ENCODE measurements at regions not wholly inside any gene's neighbourhood (a gene's known extent, or its start where the extent isn't known, plus 50 kb on each side); places are given as distances from the start of the nearest gene placed in this dataset.

DNA sequence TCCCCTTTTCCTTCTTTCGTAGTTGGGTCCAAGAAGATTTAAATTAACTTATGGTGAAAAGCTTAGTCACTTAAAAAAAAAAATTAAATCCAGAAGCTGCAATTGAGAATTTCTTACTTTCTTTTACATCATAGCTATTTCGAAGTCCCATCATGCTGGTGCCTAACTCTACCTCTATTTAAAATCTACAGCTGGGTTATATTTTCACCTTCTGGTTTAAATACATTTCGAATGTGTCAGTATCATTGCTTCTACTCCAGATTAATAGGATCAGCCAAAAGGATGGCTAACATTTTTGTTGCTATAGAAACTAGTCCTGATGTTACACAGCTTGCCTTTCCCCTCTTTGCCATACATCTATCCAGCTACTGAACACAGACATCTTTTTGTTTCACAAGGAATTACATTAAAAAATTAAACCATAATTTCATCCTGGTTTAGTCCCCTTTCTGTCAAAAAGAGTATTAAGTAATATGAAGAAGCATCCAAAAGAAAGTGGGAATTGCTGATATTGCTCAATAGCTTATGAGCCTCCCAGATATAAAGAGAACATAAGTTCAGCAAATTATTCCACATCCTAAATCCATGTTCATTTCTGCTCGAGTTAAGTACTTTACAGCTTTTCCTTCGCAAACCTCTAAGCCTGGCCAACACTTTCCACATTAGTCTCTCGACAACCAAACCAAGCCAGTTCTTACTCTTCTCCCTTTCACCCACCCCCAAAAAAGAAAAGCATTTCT lies 396.7 kb upstream of the DAB1 start:
- DNase-seq (ENCODE audit: low spot score): no peak

DNA sequence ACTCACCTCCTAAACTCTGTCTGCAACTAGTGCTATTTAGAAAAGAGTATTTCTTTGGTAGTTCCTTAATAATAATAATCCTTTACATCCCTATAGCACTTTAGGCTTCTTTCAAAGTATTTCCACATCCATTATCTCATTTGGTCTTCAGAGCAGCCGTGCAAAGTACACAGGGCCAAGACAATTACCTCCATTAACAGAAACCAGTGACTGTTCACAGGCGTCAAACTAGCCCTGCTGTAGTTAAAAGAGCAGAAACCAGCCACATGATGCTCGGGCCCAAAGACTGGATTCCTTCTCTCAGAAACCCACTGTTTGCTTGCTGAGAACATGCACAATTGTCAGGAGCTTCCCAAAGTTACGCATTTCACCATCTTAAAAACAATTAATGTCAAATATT lies 396.0 kb upstream of the DAB1 start:
- DNase-seq (ENCODE audit: low spot score): no peak

DNA sequence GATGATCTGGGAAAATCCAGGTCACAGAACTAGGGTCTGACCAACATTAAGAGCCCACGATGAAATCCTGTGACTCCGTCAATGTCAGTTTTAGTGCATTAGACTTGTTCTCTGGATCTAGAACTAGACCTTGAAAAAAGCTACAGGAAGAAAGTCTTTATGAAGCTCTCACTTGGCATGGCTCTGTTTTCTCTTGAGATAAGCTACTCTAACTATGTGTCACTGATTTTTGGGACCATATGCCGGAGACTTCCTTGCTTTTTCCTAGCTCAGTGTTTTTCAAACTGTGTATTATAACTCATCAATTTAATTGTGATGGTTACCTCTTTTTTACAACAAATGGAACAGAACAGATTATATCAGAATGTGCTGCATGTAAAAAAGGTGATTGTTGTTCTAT lies 379.7 kb upstream of the DAB1 start:
- no peak for DNase-seq (ENCODE audit: low spot score)

DNA sequence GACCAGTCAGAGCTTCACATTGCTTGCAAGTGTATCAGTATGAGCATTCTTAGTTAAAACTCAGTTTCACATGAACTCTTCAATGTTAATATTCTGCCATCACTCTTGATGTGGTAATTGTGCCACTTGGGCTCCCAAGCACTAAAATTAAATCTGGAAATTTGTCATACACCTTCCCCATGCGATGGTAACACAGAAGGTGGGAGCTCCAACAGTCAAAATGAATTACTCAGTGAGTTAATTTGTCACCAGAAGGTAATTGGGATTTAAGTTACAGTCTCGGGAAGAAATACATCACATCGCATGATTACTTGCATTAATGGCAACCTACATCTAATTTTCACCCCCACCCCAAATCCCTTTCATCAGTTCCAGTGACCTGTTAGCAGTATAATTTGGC lies 376.5 kb upstream of the DAB1 start:
- no peak for DNase-seq (ENCODE audit: low spot score)

- DNase-seq (ENCODE audit: low spot score): no peak
Measured at GRCh38 chr1:57799490-57800115, 375.7 kb upstream of the DAB1 start.

GRCh38 chr1:57798543-57798942 lies 374.7 kb upstream of the DAB1 start:
- no peak for DNase-seq (ENCODE audit: low spot score)

DNA sequence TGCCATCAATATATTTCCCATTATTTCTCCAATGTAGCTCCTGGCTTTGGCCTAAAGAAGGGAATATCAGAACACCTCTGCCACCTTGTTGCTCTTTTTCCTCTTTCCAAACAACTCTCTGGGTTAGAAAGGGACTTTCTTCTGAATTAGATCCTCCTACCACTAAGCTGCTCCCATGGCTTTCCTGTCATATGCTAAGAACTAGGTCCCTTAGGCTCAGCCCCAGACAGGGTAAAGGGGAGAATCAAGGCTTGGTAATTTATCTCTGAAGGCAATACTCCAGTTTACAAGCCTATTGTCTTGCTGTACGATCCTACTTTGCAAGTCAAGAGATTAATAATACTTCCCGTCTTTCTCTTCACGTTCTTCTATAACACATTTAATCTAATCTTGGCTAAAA lies 373.2 kb upstream of the DAB1 start:
- DNase-seq (ENCODE audit: low spot score): no peak

DNA sequence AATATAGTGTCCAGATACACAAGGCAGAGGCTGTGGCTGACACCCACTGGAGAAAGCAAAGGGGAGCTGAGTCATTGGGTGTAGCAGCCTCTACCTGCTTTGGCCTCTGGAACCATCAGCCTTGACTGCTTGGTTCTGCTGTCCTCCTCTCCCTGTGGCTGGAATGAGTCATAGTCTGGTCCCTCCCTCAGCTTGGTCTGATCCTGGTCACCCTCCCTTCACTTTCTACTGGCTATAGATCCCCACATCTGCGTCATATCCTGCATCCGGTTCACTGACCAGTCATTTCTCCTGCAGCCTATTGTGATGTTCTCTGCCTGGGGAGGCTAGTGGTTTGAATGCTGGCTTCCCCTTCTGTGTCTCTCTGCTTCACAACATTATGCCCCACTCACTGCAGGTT lies 372.8 kb upstream of the DAB1 start:
- DNase-seq (ENCODE audit: low spot score): peak; percentile 30

GRCh38 chr1:57795886-57796285 lies 372.0 kb upstream of the DAB1 start:
- DNase-seq (ENCODE audit: low spot score): no peak

DNA sequence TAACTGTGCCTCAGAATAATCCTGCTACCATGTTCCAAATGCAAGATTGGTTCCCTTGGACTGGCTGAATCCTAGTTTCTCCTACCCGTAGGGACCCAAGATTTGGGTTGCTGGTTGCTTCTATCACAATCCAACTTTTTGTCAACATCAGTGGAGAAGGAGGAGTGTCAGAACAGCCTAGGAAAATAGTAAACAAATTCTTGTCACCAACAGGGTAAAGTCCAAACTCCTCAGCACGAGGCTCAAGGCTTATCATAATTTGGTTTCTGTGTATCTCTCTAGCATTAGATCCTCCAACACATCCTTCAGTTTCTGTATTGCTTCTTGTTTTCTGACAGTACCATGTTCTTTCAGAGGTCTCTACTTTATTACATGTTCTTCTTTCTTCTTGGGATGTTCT lies 370.2 kb upstream of the DAB1 start:
- DNase-seq (ENCODE audit: low spot score): no peak

- DNase-seq (ENCODE audit: low spot score): no peak
Measured at GRCh38 chr1:57791497-57791896, 367.6 kb upstream of the DAB1 start.

GRCh38 chr1:57789936-57790335 lies 366.1 kb upstream of the DAB1 start:
- DNase-seq (ENCODE audit: low spot score): no peak

DNA sequence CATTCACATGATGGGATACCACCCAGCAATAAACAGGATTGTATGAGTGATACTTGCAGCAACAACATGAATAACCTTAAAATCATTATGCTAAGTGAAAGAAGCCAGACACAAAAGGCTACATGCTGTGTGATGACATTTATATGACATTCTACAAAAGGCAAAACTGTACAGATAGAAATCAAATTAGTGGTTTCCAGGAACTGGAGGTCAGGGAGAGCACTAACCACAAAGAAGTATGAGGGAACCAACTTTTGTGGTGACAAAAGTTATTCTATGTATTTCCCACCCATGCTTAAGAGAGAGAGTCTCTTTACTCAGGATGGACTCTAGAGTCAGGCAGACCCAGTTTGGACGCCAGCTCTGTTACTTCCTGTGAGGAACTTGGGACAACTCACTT lies 364.5 kb upstream of the DAB1 start:
- DNase-seq (ENCODE audit: low spot score): no peak

DNA sequence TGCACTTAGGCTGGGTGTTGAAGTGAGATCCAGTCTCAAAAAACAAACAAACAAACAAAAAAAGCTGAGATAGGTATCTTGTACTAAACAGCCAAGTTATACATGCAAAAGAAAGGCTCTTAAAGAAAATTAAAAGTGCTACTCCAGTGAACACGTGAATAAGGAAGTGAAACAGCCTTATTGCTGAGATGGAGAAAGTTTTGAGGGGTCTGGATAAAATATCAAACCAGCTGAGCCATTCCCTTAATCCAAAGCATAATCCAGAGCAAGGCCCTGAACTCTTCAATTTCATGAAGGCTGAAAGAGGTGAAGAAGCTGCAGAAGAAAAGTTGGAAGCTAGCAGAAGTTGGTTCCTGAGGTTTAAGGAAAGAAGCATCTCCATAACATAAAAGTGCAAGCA lies 360.5 kb upstream of the DAB1 start:
- DNase-seq (ENCODE audit: low spot score): no peak

GRCh38 chr1:57782357-57782756 lies 358.5 kb upstream of the DAB1 start:
- no peak for DNase-seq (ENCODE audit: low spot score)

- DNase-seq (ENCODE audit: low spot score): no peak
Measured at GRCh38 chr1:57772580-57773195, 348.8 kb upstream of the DAB1 start.

GRCh38 chr1:57770772-57771171 lies 346.9 kb upstream of the DAB1 start:
- peak; percentile 36 for DNase-seq (ENCODE audit: low spot score)

DNA sequence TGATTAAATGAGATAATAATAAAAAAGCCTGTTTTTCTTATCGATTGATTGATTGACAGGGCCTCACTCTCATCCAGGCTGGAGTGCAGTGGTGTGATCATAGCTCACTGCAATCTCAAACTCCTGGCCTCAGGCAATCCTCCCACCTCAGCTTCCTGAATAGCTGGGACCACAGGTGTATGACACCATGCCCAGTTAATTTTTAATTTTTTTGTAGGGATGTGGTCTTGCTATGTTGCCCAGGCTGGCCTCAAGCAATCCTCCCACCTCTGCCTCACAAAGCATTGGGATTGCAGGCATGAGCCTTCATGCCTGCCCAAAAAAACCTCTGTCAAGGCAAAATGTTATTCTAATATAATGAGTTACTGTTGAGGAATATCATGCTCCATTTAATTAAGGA lies 346.4 kb upstream of the DAB1 start:
- no peak for DNase-seq (ENCODE audit: low spot score)

DNA sequence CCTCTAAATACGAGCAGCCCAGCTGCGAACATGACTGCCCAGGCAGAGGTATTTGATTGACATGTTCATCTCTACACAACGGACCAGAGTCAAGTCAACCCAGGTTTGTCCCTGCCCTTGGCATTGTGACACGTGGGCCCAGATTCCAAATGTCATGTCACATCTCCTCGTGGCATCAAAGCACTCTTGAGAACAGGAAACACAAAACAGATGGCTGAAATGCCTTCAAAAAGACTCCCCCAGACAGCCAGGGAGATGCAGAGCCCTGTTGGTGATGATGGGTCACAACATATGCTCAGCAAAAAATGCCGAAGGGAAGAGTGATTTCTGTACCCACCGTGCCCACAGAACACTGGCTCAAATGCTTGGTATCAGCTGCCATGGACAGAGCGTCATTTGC lies 337.8 kb upstream of the DAB1 start:
- DNase-seq (ENCODE audit: low spot score): no peak

GRCh38 chr1:57752843-57753242 lies 329.0 kb upstream of the DAB1 start:
- DNase-seq (ENCODE audit: low spot score): no peak

- DNase-seq (ENCODE audit: low spot score): no peak
Measured at GRCh38 chr1:57748719-57749118, 324.9 kb upstream of the DAB1 start.

GRCh38 chr1:57747818-57748217 lies 324.0 kb upstream of the DAB1 start:
- no peak for DNase-seq (ENCODE audit: low spot score)

DNA sequence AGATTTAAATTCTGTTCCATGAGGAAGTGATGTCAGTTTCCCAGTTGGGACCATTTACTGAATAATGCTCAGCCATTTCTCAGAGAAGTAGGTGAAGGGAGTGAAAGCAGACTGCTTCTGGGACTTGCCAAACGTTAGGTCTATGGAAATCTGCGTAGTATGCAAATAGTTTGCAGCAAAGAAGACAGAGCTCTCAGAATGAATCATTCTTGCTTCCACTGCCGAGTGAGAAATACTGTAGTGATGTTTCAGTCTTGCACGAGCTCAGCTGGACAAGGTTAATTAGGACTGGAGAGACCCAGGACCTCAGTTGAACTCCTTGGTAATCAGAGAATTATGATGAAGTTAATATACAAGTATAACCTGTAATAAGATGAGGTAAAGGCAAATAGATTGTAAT lies 317.7 kb upstream of the DAB1 start:
- DNase-seq (ENCODE audit: low spot score): no peak

Measured in HT-29 (cell line).